ENCODE measurements at regions not wholly inside any gene's neighbourhood (a gene's known extent, or its start where the extent isn't known, plus 50 kb on each side); places are given as distances from the start of the nearest gene placed in this dataset.

GRCh38 chr12:14156606-14157005 is 175.2 kb upstream of the GRIN2B start:
- no peak for DNase-seq

- no peak for DNase-seq
These were observed 175.8 kb upstream of the GRIN2B start for GRCh38 chr12:14157088-14157747.

DNA sequence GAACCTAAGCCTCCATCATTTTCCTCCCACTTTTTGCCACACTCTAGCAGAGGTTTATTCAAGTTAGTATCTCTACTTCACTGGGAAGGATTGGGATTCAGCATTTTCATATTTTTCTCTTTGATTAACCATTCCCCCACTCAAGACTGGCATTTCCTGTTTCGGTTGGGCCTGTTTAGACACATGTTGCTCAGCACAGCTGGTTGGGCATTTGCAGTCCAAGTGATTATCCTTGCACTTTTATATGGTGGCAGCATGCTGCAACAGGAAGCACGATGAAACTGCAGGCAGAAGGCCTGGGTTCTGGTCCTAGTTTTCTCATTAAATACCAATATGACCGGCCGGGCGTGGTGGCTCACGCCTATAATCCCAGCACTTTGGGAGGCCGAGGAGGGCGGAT is 182.9 kb upstream of the GRIN2B start:
- DNase-seq: no peak

- no peak for DNase-seq
These were observed 185.7 kb upstream of the GRIN2B start for GRCh38 chr12:14167005-14167628.

- no peak for DNase-seq
These were observed 187.9 kb upstream of the GRIN2B start for GRCh38 chr12:14169281-14169680.

- DNase-seq: no peak
These were observed 189.7 kb upstream of the GRIN2B start for GRCh38 chr12:14171106-14171505.

GRCh38 chr12:14175206-14175605 is 190.3 kb upstream of the ATF7IP start:
- no peak for DNase-seq

DNA sequence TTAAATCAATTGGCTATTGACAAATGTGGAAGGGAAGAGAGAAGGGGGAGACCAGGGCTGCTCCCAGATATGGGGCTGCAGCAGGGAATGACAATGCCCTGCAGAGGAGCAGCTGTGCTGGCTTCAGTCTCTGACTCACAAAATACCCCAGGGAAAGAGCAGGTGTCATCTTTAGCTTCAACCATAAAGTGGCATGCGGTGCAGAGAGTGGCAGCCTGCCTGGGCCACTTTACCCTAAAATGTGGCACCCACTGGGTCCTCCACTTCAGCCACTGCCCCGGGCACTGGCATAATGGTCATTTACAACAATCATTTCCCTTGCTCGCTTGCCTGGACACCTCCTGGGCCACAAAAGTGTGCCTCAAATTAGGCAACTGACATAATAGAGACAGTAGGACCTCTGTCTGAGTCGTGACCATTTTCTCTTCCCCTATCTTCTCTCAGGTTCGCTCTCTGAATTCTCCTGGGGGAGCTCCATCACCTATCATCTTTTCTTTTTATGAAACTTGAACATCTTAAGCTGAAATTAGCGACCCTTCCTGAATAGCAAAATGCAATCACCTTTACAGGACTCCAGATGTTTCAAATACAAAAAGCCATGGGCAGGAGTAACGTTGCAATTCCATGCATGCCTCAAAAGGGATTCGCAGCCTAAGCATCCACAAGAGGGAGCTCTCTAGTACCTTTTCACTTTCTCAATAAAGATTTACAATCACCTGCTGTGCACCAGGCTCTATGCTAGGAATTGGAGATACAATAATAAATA is 179.9 kb upstream of the ATF7IP start:
- DNase-seq: no peak

- no peak for DNase-seq
These were observed 179.3 kb upstream of the ATF7IP start for GRCh38 chr12:14186193-14186502.

DNA sequence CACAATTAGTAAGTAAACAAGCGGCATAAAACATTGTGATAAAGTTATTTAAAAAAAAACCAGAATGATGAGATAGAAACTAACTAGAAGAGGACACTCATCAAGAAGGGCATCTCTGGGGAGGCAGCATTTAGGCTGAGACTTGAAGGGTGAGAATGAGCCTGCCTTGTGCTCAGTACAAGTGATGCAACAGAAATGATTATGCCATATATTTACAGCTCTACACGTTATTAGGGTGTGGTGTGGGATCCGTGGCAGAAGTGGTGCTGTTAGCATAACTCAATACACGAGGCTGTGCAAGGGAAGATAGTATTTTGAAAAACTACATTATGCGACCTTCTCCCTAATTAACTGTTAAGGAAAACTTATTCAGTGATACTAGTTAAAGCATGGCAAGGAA is 178.5 kb upstream of the ATF7IP start:
- DNase-seq: no peak

GRCh38 chr12:14187966-14188365 is 177.5 kb upstream of the ATF7IP start:
- no peak for DNase-seq

DNA sequence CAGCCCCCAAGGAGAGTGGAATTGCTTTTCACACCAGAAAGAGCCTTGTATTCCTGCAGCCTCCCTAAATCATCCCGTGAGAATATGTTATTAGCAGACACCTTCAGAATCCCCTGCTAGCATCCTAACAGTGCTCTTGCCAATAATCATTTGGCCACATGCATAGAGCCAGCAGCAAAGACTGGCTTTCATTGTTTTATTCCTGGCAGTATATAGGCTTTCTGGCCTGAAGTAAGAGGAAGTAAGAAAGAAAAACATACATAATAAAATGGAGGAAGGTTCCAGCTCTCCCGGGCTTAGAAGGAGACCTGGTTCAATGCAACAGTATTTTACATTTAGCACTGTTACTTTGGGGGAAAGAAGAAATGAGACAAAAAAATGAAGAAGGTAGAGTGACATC is 176.7 kb upstream of the ATF7IP start:
- DNase-seq: no peak

GRCh38 chr12:14190694-14191093 is 174.8 kb upstream of the ATF7IP start:
- no peak for DNase-seq

DNA sequence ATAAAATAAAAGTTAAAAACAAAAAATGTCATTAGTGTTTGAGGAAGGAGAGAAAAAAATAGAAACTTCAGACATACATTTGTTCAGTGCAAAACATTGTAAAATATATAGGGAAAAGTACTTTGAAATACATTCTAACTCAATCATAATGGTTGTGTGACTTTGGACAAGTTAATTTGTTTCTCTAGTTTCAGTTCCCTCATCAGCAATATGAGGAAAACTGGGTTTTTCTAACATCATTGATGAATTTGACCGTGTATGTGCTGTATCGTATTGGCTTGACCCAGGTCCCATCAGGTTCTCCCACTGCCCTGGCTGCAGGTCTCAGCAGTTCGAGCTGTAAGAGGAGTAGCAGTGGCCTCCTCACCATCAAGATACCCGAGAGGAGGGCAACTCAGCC is 173.9 kb upstream of the ATF7IP start:
- no peak for DNase-seq

- DNase-seq: no peak
These were observed 171.8 kb upstream of the ATF7IP start for GRCh38 chr12:14193639-14194038.

DNA sequence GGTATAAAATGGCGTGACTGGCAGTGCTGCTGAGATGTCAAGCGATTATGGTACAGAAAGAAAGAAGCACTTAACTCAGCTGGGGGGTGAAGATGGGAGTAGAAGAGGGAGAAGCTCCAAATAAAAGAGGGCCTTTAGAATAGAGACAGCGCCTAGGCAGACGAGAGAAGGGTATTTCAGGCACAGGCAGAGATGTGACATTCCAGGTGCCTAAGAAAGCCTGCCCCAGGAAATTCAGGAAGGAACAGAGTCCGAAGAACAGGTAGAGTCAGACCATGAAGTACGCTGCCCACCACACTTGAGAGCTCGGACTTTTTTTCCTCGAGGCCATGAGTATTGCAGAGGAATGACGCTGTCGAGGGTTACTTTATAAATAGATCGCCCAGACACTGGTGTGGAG is 170.9 kb upstream of the ATF7IP start:
- no peak for DNase-seq

- no peak for DNase-seq
These were observed 165.9 kb upstream of the ATF7IP start for GRCh38 chr12:14199455-14200198.

DNA sequence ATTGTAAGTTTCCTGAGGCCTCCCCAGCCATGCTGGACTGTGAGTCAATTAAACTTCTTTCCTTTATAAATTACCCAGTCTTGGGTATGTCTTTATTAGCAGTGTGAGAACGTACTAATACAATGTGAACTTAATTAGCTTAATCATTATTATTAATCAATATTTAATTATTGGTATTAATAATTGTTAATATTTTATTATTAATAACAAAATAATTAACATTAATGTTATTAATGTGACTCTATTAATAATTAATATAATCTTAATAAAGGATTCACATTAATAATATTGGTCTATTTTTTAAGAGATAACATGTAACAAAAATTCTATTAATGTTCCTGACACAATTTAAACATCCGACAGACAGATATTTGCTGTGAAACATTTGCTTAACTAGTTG is 164.9 kb upstream of the ATF7IP start:
- DNase-seq: no peak

DNA sequence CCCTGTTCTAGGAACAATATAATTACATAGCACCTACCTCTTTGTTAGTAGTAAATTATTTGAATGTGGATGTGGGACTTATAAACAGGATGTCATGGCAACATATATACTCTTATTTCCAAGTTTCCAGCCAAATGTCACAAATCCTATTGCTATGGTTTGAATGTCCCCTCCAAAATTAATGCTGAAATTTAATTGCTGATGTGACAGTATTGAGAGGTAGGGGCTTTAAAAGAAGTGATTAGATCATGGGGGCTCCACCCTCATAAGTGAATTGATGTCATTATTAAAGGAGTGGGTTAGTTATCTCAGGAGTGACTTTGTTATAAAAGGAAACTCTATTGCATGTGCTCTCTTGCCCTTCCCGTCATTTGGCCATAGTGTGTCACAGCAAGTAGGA is 164.2 kb upstream of the ATF7IP start:
- no peak for DNase-seq

DNA sequence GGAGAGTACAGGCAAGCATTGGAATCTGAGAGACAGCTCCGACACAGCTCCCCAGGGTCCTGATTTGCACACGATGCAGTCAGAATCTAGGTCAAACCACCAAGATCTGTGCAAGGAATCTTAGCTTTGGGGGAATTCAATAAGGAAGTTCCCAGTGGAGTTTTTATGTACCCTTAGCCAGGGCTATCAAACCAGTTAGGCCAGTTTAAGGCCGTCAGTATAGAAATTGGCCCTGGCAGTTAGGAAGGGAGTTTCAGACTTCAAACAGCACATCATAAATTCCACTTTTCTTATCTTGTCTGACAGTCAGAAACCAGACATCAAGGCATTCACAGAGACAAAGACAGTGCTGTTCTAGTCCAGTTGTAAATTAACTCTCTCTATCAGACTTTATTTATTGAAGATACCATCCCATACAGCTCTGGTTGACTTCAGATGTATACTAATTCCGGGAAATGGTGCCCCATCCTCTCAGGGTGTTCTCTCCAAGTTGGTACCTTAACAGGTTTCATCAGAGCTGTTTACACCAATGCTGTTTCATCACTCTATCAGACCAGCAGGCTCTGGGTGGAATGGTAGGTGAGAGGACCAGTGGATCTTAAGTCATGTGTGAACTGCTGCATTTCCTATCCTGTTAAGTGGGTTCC is 157.5 kb upstream of the ATF7IP start:
- no peak for DNase-seq

DNA sequence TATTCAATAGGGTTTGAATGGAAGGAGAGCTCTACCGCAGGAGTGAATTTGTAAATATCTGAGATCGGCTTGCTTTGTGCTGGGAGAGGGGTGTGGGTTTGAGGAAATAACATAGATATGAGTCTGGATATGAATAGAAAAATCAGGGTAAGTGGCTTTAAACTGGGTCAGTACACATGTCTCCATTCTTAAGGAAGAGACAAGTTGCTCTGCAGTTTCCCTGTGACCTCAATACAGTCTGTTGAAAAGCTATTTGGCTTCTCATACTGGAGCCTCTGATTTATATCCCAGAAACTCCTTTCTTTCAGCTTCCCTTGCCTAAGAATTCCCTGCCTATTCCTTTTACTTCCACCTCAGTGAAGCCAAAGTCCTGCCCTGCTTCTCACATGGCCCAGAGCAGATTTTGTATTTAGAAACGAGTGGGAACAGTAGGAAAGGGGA is 153.5 kb upstream of the ATF7IP start:
- DNase-seq: no peak

DNA sequence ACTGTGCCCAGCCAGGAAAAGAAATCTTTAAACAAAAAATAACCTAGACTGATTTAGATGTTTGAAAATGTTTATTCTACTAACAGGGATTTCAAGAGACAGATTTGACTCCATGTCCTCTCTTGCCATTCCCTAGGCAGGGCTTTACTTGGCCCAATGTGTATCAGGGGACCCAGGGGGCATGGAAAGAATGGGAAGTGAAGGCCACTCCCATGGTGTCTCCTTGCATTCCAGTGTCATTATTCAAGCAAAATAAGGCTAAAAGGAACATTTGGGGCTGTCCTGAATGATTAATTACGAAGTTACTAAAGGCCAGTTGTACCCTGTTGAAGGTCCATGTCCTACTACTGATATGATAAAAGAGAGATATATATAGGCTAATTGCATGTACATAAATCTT is 151.9 kb upstream of the ATF7IP start:
- DNase-seq: no peak

DNA sequence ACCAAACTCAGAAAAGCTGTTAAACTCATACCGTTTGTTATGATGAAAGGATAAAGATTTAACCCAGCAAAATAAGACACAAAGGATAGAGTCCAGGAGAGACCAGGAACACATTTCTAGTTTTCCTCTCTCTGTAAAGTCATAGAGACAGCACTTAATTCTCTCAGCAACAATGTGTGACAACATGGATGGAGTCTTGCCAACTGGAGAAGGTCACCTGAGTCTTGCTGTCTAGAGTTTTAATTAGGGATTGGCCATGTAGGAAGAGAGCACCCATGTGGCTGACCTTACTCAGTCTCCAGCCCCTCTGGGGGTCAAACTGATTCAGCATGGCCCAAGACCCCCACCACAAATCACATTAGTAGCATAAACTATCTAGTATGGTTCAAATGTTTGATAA is 151.0 kb upstream of the ATF7IP start:
- DNase-seq: no peak

Measured in bone marrow (tissue), 2 donors.